ENCODE measurements at regions not wholly inside any gene's neighbourhood (a gene's known extent, or its start where the extent isn't known, plus 50 kb on each side); places are given as distances from the start of the nearest gene placed in this dataset.

- TF ChIP-seq CTCF (conservative IDR thresholded peaks at IDR 0.05; ENCODE audit: low read length) (peak; percentile 67), EZH2phosphoT487 (IDR thresholded peaks at IDR 0.05; ENCODE audit: borderline replicate concordance, low read depth, low read length) (no peak)
Measured at GRCh38 chr18:37778417-37779165, 213.0 kb upstream of the CELF4 start.
